Activated CD8-positive, alpha-beta memory T cell treated with anti-CD3 and anti-CD28 coated beads for 1 hour (primary cell): ENCODE measurements at regions not wholly inside any gene's neighbourhood (a gene's known extent, or its start where the extent isn't known, plus 50 kb on each side); places are given as distances from the start of the nearest gene placed in this dataset.

Experiments
- DNase-seq, 2 donors: peaks; one replicate each; pipeline ENCODE4 v3.0.0-alpha.2; 2020; ENCODE audit warnings: low read depth in 1 of 2; ENCODE audit errors: extremely low read depth in 1 of 2

- no peak for DNase-seq
Observed at GRCh38 chr1:55339681-55340080, 124.5 kb upstream of the USP24 start.

GRCh38 chr1:55338448-55338820 lies 123.3 kb upstream of the USP24 start:
- DNase-seq = no peak

DNA sequence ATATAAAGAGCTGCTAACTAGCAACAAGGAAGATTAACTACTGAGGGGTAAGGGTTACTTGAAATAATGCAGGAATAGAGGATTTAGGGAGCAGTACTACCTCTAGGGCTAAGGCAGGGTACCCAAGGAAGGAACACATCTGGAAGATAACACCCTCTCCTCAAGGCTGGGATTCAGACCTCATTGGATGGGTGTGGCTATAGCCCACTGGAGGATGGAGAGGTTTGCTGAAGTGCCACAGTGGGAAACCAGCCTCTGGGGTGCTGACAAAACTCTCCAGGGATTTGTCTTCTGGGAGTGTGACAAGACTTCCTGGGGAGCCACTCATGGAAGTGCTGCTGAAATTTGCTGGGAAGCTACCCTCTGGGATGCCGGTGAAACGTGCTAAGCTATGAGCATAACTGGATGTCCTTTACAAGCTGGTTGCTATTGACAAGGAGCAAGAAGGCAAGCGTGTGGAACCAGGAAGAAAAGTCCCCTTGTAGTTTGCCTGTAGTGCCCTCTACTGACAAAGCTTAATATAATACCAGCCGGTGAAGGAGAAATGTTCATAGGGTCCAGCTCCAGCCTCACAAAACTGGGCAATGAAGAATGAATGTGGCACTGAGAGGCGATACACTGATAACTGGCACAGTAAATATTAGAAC lies 122.8 kb upstream of the USP24 start:
- no peak for DNase-seq

GRCh38 chr1:55334797-55335196 lies 119.6 kb upstream of the USP24 start:
- DNase-seq = no peak

DNA sequence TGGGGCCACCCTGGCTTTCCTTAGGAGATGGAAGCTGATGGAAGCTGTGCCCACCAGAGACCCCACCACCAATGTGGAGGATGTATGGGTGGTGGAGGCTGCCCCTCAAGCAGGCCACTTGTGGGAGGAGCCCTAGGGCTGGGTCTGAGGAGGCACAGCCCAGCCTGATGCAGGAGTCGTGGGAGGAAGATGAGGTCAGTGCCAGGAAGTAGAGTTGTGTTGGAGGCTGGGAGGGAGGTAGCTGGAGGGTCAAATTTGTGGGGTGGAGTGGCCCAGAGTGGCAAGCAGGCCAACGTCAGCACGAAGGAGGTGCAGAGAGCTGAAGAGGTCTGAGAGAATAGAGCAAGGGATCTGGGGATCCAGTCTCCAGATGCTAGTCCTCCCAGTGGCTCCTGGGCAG lies 119.0 kb upstream of the USP24 start:
- DNase-seq = no peak

DNA sequence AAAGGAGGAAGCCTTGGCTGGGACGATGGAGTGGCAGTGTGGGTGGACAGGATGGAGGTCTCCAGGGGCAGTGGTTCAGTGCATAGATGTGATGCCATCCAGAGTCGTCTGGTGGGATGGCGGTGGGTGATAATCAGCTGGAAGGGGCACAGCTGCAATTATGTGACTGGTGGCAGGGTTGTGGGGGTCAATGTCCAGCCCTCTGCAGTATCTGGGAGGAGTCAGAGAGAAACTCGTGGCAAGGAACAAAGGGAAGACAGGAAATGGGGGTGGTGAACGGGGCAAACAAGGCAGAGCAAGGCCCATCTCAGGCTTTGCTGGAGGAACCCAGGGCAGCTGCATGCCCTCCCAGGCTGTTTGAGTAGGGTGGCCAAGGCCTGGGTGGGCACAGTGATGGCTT lies 118.3 kb upstream of the USP24 start:
- no peak for DNase-seq

GRCh38 chr1:55331351-55331750 lies 116.2 kb upstream of the USP24 start:
- DNase-seq = no peak

DNA sequence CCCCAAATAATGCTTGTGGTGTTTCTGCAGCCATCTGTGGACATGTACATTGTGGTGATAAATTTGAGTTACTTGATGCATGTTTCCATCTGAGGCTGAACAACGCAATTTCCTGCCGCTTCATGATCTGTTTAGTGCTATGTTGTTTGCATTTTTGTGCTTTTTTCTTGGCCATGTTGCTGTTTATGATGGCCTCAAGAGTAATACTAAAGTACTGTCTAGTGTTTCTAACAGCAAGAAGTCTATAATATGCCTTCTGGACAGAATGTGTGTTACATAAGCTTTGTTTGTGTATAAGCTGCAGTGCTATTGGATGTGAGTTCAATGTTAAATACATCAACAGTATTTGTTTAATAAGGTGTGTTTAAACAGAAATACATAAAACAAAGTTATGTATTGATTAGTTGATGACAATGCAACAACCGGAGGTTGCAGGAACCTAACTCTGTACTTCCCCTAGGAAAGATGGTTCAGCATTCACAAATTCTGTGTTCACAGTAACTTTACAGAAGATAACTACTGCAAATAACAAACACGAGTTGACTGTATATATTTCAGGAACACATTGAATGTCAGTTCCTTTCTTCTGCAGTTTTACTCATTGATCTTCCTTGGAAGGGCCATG lies 114.8 kb upstream of the USP24 start:
- no peak for DNase-seq

GRCh38 chr1:55329091-55329490 lies 113.9 kb upstream of the USP24 start:
- DNase-seq = no peak

- no peak for DNase-seq
Observed at GRCh38 chr1:55326496-55327243, 111.5 kb upstream of the USP24 start.

DNA sequence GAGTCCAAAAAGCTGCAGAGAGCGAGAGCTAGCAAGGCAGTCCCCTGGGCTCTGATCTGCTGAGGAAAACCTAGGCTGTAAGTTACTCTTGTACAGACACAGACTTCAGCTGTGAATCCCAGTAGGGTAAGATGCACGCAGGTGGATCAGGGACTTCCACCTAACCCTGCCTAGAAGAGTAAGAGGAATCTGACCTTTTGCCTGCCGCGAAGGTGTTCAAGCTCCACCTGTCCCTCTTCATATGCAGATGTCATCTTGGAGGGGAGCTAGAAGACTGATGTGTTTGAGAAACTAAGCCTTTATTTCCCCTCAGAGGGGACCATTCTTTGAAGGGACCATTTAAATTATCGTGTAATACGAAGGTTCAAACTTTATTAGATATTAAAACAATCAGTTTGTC lies 108.6 kb upstream of the USP24 start:
- DNase-seq = no peak

- no peak for DNase-seq
Observed at GRCh38 chr1:55322842-55323241, 107.7 kb upstream of the USP24 start.

DNA sequence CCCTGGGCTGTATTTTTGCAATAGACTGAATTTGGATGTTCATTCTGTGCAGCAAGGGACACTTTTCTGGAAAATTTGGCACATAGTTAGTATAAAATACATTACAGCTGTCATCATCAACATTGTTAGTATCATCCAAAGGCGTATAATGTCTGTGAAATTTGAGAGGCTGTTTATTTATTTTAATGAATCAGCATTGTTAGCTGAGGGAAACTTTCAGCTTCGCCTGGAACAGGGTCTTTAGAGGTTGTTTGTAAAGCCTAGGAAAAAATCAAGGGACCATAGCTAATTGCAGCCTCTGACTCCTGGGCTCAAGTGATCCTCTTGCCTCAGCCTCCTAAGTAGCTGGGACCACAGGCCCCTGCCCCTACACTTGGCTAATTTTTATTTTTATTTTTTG lies 106.8 kb upstream of the USP24 start:
- no peak for DNase-seq

DNA sequence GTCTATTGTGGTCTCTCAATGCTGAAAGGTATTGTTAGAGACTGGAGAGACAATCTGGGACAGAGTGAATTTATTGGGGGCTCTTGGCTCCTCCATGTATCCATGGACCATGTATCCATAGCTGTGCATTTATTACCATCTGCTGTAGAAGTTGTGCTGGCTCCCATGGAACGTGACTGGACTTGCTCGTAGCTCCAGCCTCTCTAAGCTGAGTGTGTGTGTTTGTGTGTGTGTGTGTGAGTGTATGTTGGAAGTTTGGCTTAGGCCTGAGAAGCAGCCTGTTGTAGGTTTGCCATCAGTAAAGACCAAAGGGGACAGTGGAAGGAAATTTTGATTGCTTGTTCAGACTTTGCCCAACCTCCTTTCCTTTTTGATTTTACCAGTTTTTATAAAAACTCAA lies 105.7 kb upstream of the USP24 start:
- no peak for DNase-seq

DNA sequence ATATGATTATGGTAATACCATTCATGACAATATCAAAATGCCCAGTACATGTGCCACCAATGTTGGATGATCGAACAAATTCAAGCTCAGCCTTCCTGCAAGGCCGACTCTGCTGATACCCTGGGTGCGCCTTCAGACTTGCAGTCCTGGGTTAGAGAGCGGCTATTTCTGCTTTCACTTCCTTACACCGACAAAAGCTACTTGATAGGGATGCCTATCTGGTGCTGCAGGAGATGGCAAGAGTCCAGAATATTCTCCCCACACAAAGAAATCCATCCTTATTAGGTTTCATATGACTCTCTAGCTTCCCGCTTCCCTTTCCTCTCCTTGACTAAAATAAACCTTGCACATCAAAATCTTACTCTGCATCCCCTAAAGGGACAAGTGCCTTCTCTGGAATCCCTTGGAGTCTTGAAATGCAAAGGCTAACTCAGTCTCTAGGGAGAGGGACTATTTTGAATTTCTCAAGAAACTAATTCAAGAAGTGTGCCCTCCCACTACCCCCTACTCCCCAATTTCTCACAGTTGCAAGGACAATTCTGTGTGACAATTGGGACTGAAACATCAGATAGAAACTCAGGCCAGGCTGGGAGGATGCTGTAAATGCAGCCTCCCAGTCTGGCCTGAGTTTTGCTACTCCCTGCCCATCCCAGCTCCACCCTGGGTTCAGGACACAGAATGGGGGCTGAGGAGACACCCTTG lies 103.1 kb upstream of the USP24 start:
- no peak for DNase-seq

DNA sequence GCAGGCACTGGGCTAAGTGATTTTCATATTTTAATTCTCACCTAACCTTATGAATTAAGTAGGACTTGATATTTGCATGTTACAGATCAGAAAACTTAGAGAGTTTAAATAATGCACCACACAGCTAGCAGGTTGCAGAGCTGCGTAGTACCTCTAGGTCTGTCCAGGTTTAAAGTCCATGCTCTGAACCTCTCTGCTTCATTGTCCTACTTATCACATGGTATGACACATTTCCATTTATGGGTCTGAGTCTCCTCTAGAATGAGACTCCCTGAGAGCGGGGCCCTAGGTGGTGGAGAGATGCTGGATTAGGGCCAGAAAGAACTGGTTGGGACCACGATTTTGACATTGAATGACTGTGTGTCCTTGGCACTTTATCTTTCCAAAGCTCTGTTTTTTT lies 102.5 kb upstream of the USP24 start:
- no peak for DNase-seq

GRCh38 chr1:55316947-55317662 lies 101.9 kb upstream of the USP24 start:
- DNase-seq = no peak

DNA sequence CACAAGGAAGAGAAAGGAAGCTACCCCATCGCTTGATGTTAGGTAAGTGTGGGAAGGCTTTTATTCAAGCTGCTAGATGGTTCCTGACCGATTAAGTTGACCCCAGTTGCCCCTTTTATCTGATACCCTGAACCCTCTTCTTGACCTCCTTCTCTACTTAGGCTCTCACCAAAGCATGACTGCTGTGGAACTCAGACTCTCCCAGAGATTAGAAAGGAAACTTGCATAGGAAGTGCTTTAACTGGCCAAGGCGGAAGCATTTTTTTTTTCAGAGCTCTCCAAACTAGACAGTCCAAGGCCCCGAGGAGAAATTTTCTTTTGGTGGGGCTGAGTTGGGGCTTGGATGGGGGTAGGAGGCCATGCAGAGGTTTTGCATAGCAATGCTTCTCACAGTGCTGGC lies 101.3 kb upstream of the USP24 start:
- DNase-seq = no peak

DNA sequence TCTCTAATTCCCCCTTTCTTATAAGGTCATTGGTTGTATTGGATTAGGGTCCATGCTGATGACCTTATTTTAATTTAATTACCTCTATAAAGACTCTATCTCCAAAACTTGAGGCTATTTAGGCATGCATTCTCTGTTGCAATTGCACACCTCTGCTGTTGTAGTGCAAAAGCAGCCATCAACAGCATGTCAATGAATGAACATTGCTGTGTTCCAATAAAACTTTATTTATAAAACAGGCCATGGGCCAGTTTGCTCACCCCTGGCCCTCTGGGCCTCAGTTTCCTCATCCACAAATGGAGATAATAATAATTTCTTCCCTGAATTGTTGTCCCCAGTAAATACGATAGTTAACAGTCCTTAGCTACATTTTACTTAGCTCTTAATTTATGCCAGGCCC lies 100.4 kb upstream of the USP24 start:
- no peak for DNase-seq

DNA sequence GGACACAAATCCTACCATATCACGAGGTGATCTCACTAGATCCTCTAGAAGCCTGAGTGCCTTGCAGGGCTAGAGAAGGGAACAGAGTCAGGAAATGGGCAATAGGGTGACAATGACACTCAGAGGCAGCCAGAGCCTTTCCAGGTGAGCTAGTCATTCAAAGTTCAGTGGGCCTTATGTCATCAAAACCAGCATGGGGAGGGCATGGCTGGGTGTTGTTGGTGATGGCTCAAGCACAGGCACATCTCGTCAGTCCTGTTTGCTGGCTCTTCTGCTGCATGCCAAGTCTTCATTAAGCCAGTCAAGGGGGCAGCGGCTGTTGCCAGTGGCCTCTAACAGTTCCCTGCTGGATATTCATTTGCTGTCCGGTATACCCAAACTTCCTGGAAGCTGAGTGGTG lies 99.6 kb upstream of the USP24 start:
- no peak for DNase-seq

DNA sequence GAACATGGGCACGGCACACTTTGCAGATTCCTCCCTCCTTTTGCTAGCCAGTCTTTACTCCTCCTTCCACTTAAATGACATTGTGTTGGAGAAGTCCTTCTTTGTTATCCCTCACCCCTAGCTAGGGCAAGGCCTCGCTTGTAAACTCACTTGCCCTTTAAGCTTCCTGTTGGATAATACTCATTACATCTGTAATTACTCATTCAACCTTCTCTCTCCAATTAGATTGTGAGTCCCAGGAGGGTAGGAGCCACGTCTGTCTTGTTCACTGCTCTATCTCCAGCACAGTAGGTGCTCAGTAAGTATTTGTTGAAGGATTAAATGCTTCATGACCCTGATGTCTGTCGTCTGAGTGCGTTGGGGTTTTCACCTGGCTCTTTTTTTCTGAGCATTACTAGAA lies 98.7 kb upstream of the USP24 start:
- DNase-seq = no peak
